Neural cell (in vitro differentiated cells): ENCODE measurements at regions not wholly inside any gene's neighbourhood (a gene's known extent, or its start where the extent isn't known, plus 50 kb on each side); places are given as distances from the start of the nearest gene placed in this dataset.
"Not testable (repeated sequence)": the region's sequence is repeated elsewhere in the genome, so short reads cannot be mapped to it uniquely, and the experiment has no call there.

Experiments used
- H2AFZ ChIP-seq: fragments of 200-600, 300-800 bp; sonication (generic), shearing (Covaris generic); 2 replicates; pipeline ENCODE4 v1.6.0; 2014; ENCODE audit warnings: low read depth, mild to moderate bottlenecking, antibody characterized with exemption, low read length, moderate library complexity
- H3F3A ChIP-seq: fragments of 200-600 bp; shearing (Covaris generic); 2 replicates; pipeline ENCODE4 v1.6.1; 2016; ENCODE audit warnings: mild to moderate bottlenecking, moderate library complexity, mixed read lengths, antibody characterized with exemption, low read length; ENCODE audit not compliant: insufficient read depth, poor library complexity, severe bottlenecking
- H3K27ac ChIP-seq: fragments of 200-600, 300-800 bp; sonication (generic), shearing (Covaris generic); 2 replicates; pipeline ENCODE4 v1.5.1; 2014; ENCODE audit warnings: mild to moderate bottlenecking, low read length, moderate library complexity
- H3K27me3 ChIP-seq: fragments of 300-800, 200-600 bp; sonication (generic), shearing (Covaris generic); 2 replicates; pipeline ENCODE4 v1.6.0; 2014; ENCODE audit warnings: mild to moderate bottlenecking, low read depth, low read length, moderate library complexity; ENCODE audit not compliant: insufficient read depth
- H3K36me3 ChIP-seq: fragments of 300-800, 200-600 bp; sonication (generic), shearing (Covaris generic); 2 replicates; pipeline ENCODE4 v1.5.1; 2014; ENCODE audit warnings: mild to moderate bottlenecking, antibody characterized with exemption, low read length, moderate library complexity; ENCODE audit not compliant: insufficient read depth
- H3K4me2 ChIP-seq: fragments of 300-800, 200-600 bp; sonication (generic), shearing (Covaris generic); 2 replicates; pipeline ENCODE4 v1.6.0; 2014; ENCODE audit warnings: mild to moderate bottlenecking, low read length
- H3K4me3 ChIP-seq: fragments of 300-800, 200-600 bp; sonication (generic), shearing (Covaris generic); 2 replicates; pipeline ENCODE4 v1.5.1; 2014; ENCODE audit warnings: mild to moderate bottlenecking, low read length, moderate library complexity
- H3K79me2 ChIP-seq: fragments of 200-600 bp; shearing (Covaris generic); replicated peaks from 2 replicates; pipeline ENCODE4 v1.6.0; 2014; ENCODE audit warnings: mild to moderate bottlenecking, low read length, moderate library complexity; ENCODE audit not compliant: insufficient read depth
- H3K9ac ChIP-seq: fragments of 300-800, 200-600 bp; sonication (generic), shearing (Covaris generic); 2 replicates; pipeline ENCODE4 v1.6.1; 2016; ENCODE audit warnings: mild to moderate bottlenecking, low read length, mixed read lengths
- H3K9me2 ChIP-seq: fragments of 200-600 bp; shearing (Covaris generic); 2 replicates; pipeline ENCODE4 v1.6.1; 2016; ENCODE audit warnings: mild to moderate bottlenecking, low read length, mixed read lengths; ENCODE audit not compliant: insufficient read depth
- H3K9me3 ChIP-seq: fragments of 200-600, 300-800 bp; sonication (generic), shearing (Covaris generic); 2 replicates; pipeline ENCODE4 v1.6.1; 2016; ENCODE audit warnings: mild to moderate bottlenecking, mixed run types, low read length, moderate library complexity, mixed read lengths
- H4K20me1 ChIP-seq: fragments of 200-600 bp; shearing (Covaris generic); 2 replicates; pipeline ENCODE4 v1.6.1; 2016; ENCODE audit warnings: mild to moderate bottlenecking, mixed run types; ENCODE audit not compliant: insufficient read depth
- CTCF ChIP-seq: fragments of 450-650 bp; IDR thresholded peaks from 2 replicates; pipeline ENCODE4 v1.5.1; 2014; ENCODE audit warnings: antibody characterized with exemption, mild to moderate bottlenecking, moderate library complexity; ENCODE audit not compliant: poor library complexity, severe bottlenecking
- EP300 ChIP-seq: fragments of 450-650 bp; conservative IDR thresholded peaks from 2 replicates; pipeline ENCODE4 v1.6.1; 2014; ENCODE audit warnings: antibody characterized with exemption, mild to moderate bottlenecking, moderate library complexity; ENCODE audit not compliant: poor library complexity, severe bottlenecking
- EZH2 ChIP-seq: fragments of 200-600, 300-800 bp; shearing (Covaris generic), sonication (generic); IDR thresholded peaks from 2 replicates; pipeline ENCODE4 v1.6.1; 2014; ENCODE audit warnings: antibody characterized with exemption, low read length, borderline replicate concordance, mild to moderate bottlenecking; ENCODE audit not compliant: insufficient read depth, poor library complexity, severe bottlenecking
- MXI1 ChIP-seq: fragments of 450-650 bp; conservative IDR thresholded peaks from 2 replicates; pipeline ENCODE4 v1.6.1; 2014; ENCODE audit warnings: antibody characterized with exemption, mild to moderate bottlenecking; ENCODE audit not compliant: poor library complexity, severe bottlenecking
- POLR2AphosphoS5 ChIP-seq: IDR thresholded peaks from 2 replicates; pipeline ENCODE4 v1.6.1; 2012
- RAD21 ChIP-seq: fragments of 450-650 bp; conservative IDR thresholded peaks from 2 replicates; pipeline ENCODE4 v1.6.1; 2014; ENCODE audit warnings: antibody characterized with exemption, mild to moderate bottlenecking, moderate library complexity
- REST ChIP-seq: IDR thresholded peaks from 2 replicates; pipeline ENCODE4 v1.6.1; 2012; ENCODE audit warnings: borderline replicate concordance
- SMC3 ChIP-seq: fragments of 450-650 bp; conservative IDR thresholded peaks from 2 replicates; pipeline ENCODE4 v1.6.1; 2014; ENCODE audit warnings: antibody characterized with exemption, mild to moderate bottlenecking, moderate library complexity; ENCODE audit not compliant: poor library complexity
- TAF1 ChIP-seq: IDR thresholded peaks from 2 replicates; pipeline ENCODE4 v1.6.1; 2012; ENCODE audit warnings: low read depth

GRCh38 chr4:103946621-103947268, 227.0 kb upstream of the TACR3 start:
- H3K9me3 ChIP-seq, H3K27me3 ChIP-seq, H3K27ac ChIP-seq, H3K79me2 ChIP-seq, H3F3A ChIP-seq, H3K9ac ChIP-seq, H3K4me2 ChIP-seq, H2AFZ ChIP-seq, H3K9me2 ChIP-seq, H3K36me3 ChIP-seq, H4K20me1 ChIP-seq, H3K4me3 ChIP-seq: not testable (repeated sequence)

DNA sequence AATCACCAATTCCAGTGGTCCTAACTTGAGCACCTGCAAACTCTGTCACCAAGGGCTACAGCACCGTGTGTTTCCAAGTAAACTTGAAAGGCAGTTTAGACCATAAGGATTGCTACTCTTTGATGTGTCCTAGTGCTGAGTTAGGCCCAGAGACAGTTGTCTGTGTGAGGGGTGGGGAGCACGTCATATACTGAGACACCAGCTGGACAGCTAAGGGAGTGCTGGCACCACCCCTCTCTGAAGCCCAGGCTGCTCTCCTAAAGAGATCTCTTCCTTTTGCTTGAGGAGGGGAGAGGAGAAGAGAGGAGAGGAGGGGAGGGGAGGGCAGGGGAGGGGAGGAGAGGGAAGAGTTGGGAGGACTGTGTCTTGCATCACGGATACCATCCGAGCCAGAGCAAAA, 218.7 kb upstream of the TACR3 start:
- H3K9me2 ChIP-seq: no peaks in the 10 kb centered on the region
- H3K4me2 ChIP-seq: no peak overlapping the region
- no peaks in the 10 kb centered on the region for H3K36me3 ChIP-seq
- H2AFZ ChIP-seq: no peak overlapping the region
- no peaks in the 10 kb centered on the region for H4K20me1 ChIP-seq
- no peak overlapping the region for H3K9ac ChIP-seq
- H3K27me3 ChIP-seq: no peaks in the 10 kb centered on the region
- no peaks in the 10 kb centered on the region for H3K9me3 ChIP-seq
- H3K4me3 ChIP-seq: no peak overlapping the region
- no peak for TF ChIP-seq CTCF
- TF ChIP-seq EZH2: no peak
- TF ChIP-seq SMC3: no peak
- TF ChIP-seq MXI1: no peak
- no peak for TF ChIP-seq REST
- no peak for TF ChIP-seq TAF1
- TF ChIP-seq POLR2AphosphoS5: no peak
- no peak for TF ChIP-seq RAD21
- TF ChIP-seq EP300: no peak
- no peak overlapping the region for H3K27ac ChIP-seq
- no peaks in the 10 kb centered on the region for H3F3A ChIP-seq
- H3K79me2 ChIP-seq: no peaks in the 10 kb centered on the region
